ENCODE measurements at regions not wholly inside any gene's neighbourhood (a gene's known extent, or its start where the extent isn't known, plus 50 kb on each side); places are given as distances from the start of the nearest gene placed in this dataset.

DNA sequence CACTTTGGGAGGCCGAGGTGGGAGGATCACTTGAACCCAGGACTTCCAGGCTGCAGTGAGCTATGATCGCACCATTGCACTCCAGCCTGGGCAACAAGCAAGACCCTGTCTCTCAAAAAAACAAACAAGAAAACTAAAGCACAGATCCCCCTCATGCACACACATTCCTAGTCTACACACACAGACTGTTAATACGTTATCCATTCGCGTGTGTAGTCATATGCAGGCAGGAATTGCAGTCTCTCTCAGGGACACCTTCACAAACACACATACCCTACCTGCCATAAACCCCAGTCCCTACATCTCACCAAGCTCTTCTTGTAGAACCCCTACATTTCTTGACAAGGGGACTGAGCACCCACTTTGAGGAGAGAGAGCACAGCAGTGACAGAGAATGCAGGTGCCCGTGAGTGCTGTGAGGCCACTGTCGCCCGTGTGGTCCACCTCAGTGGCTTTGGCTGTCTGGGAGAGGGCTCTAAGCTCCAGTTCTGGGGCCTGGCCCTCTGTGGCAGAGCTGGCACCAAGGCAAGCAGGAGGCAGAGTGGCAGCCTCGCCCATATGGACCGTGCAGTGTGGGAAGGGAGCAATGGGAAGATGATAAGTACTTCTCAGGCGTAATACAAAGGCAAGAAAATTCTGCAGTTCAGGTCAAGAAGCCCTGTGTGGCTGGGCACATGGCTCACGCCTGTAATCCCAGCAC lies 59.0 kb upstream of the RPH3AL start:
- TF ChIP-seq POLR2A (IDR thresholded peaks at IDR 0.05; ENCODE audit: extremely low read depth, insufficient read length) (no peak), MYC (IDR thresholded peaks at IDR 0.05; ENCODE audit: low read depth, low read length) (no peak), CTCF (IDR thresholded peaks at IDR 0.05; ENCODE audit: low read depth, low read length) (no peak)
- TF ChIP-seq, protein P1, sequence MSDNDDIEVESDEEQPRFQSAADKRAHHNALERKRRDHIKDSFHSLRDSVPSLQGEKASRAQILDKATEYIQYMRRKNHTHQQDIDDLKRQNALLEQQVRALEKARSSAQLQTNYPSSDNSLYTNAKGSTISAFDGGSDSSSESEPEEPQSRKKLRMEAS (IDR thresholded peaks at IDR 0.05; ENCODE audit: low read depth, low read length): no peak
- DNase-seq (ENCODE audit: low read depth): no peak
- peak overlapping the region; percentile 80 for H3K4me3 ChIP-seq (ENCODE audit: low read depth, low read length)

DNA sequence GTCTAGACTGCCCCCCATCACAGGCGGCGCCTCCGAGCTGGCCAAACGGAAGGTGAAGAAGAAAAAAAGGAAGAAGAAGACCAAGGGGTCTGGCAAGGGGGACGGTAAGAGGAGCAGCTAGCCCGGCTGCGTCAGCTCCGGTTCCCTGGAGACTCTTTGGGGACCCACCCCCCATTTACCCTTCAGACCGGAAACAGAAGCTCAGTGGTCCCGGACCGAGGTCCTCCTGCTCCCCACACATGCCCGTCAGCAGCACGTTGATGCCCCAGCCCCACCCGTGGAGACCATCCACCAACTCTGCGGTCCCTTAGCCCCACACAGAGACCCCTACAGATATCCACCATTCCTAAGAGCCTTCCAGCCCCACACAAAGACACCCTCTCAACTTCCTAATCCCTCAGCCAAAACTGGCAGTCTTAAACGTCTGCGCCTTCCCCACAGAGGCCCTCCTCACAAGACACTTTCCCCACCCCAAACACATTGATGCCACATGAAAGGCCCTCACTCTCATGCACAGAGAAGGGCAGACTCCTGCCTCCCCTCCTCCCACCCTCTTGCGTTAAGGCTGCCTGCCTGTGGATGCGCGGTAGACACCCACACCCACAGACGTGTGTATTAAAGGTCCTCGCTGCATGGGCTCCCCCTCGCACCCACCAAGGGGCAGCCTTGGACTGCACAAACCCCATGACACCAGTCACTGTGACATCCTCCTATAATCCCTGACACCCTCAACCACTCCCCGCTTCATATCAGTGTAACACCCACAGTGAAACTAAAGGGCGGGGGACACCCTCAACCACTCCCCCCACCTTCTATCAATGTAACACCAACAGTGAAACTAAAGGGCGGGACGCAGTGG lies 58.2 kb upstream of the RPH3AL start:
- DNase-seq (ENCODE audit: low read depth): peak; percentile 64
- TF ChIP-seq MYC (IDR thresholded peaks at IDR 0.05; ENCODE audit: low read depth, low read length) (peak; percentile 33), CTCF (IDR thresholded peaks at IDR 0.05; ENCODE audit: low read depth, low read length) (no peak)
- H3K4me3 ChIP-seq (ENCODE audit: low read depth, low read length): peak overlapping the region; percentile 80

DNA sequence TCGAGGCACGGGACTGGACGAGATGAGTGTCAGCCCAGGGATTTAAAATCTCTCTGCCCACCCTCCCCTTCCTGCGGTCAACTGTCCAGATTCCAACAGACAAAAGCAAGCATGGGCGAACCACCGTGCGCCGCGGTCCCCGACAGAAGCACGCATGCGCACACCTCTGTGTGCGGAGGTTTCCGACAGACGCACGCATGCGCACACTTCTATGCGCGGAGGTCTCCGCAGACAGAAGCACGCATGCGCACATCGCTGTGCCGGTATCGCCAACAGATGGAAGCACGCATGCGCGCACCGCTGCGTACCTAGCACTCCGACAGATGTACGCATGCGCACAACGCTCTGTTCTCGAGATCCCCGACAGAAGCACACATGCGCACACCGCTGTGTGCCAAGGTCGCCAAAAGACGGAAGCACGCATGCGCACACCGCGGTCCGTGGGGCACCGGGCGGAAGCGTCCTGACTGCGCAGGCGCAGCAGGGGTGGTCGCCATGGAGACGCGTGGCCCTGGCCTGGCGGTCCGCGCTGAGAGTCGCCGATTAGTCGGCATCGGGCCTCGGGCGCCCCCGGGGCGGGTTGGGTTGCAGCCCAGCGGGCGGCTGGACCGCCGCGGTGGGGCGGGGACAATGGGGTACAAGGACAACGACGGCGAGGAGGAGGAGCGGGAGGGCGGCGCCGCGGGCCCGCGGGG lies 57.4 kb upstream of the RPH3AL start:
- peak overlapping the region; percentile 80 for H3K4me3 ChIP-seq (ENCODE audit: low read depth, low read length)
- peak; percentile 91 for DNase-seq (ENCODE audit: low read depth)
- TF ChIP-seq, protein P1 (IDR thresholded peaks at IDR 0.05; ENCODE audit: low read depth, low read length): peak; percentile 85
- TF ChIP-seq MYC (IDR thresholded peaks at IDR 0.05; ENCODE audit: low read depth, low read length) (no peak; the same call in 1 of the 2 replicates), CTCF (IDR thresholded peaks at IDR 0.05; ENCODE audit: low read depth, low read length) (no peak), POLR2A (IDR thresholded peaks at IDR 0.05; ENCODE audit: extremely low read depth, insufficient read length) (peak; percentile 51)

- peak overlapping the region; percentile 55 for H3K4me3 ChIP-seq (ENCODE audit: low read depth, low read length)
- no peak for DNase-seq (ENCODE audit: low read depth)
- TF ChIP-seq CTCF (IDR thresholded peaks at IDR 0.05; ENCODE audit: low read depth, low read length) (no peak), POLR2A (IDR thresholded peaks at IDR 0.05; ENCODE audit: extremely low read depth, insufficient read length) (no peak), MYC (IDR thresholded peaks at IDR 0.05; ENCODE audit: low read depth, low read length) (no peak)
- TF ChIP-seq, protein P1 (IDR thresholded peaks at IDR 0.05; ENCODE audit: low read depth, low read length): no peak
Measured at GRCh38 chr17:409308-409847, 56.8 kb upstream of the RPH3AL start.

GRCh38 chr17:404703-405102 lies 52.1 kb upstream of the RPH3AL start:
- DNase-seq (ENCODE audit: low read depth): no peak
- H3K4me3 ChIP-seq (ENCODE audit: low read depth, low read length): no peak overlapping the region
- TF ChIP-seq CTCF (IDR thresholded peaks at IDR 0.05; ENCODE audit: low read depth, low read length) (no peak), MYC (IDR thresholded peaks at IDR 0.05; ENCODE audit: low read depth, low read length) (no peak), POLR2A (IDR thresholded peaks at IDR 0.05; ENCODE audit: extremely low read depth, insufficient read length) (no peak)
- TF ChIP-seq, protein P1 (IDR thresholded peaks at IDR 0.05; ENCODE audit: low read depth, low read length): no peak
